ENCODE measurements at regions not wholly inside any gene's neighbourhood (a gene's known extent, or its start where the extent isn't known, plus 50 kb on each side); places are given as distances from the start of the nearest gene placed in this dataset.

- Histone ChIP-seq H3K36me3 (no peaks in the 10 kb centered on the region), H3K9me3 (replicated peaks) (no peaks in the 10 kb centered on the region), H3K4me3 (no peak overlapping the region), H3K27me3 (no peaks in the 10 kb centered on the region), H3K27ac (no peak overlapping the region), H3K4me1 (no peaks in the 10 kb centered on the region)
- DNase-seq, result no peak
Measured at GRCh38 chr20:12161734-12162133, 244.0 kb downstream of the BTBD3 start.

GRCh38 chr20:12166053-12166717 lies 248.5 kb downstream of the BTBD3 start:
- Histone ChIP-seq H3K4me1 (no peaks in the 10 kb centered on the region), H3K36me3 (no peaks in the 10 kb centered on the region), H3K4me3 (no peak overlapping the region), H3K9me3 (replicated peaks) (no peaks in the 10 kb centered on the region), H3K27me3 (no peaks in the 10 kb centered on the region), H3K27ac (no peak overlapping the region)
- no peak for DNase-seq

- H3K27me3 ChIP-seq, result no peaks in the 10 kb centered on the region
- H3K36me3 ChIP-seq, result no peaks in the 10 kb centered on the region
- DNase-seq, result no peak
- peaks cover 2% of the 10 kb centered on the region; the same call in 1 of the 2 replicates for H3K4me1 ChIP-seq
- H3K9me3 ChIP-seq (replicated peaks), result no peaks in the 10 kb centered on the region
- H3K27ac ChIP-seq, result no peak overlapping the region
- H3K4me3 ChIP-seq, result no peak overlapping the region
Measured at GRCh38 chr20:12170406-12170805, 252.7 kb downstream of the BTBD3 start.

GRCh38 chr20:12171923-12172524 lies 254.3 kb downstream of the BTBD3 start:
- H3K27ac ChIP-seq, result no peak overlapping the region
- no peaks in the 10 kb centered on the region for H3K36me3 ChIP-seq
- DNase-seq, result peak in 1 of 2 experiments; percentile 16
- no peak overlapping the region for H3K4me3 ChIP-seq
- H3K9me3 ChIP-seq (replicated peaks), result no peaks in the 10 kb centered on the region
- no peaks in the 10 kb centered on the region for H3K27me3 ChIP-seq
- H3K4me1 ChIP-seq, result peaks cover 2% of the 10 kb centered on the region; the same call in 1 of the 2 replicates

- Histone ChIP-seq H3K9me3 (replicated peaks) (no peaks in the 10 kb centered on the region), H3K4me1 (peaks cover 2% of the 10 kb centered on the region; the same call in 1 of the 2 replicates), H3K4me3 (no peak overlapping the region), H3K27ac (no peak overlapping the region), H3K36me3 (no peaks in the 10 kb centered on the region), H3K27me3 (no peaks in the 10 kb centered on the region)
- no peak for DNase-seq
Measured at GRCh38 chr20:12173347-12174012, 255.8 kb downstream of the BTBD3 start.

- no peaks in the 10 kb centered on the region for H3K27me3 ChIP-seq
- H3K4me1 ChIP-seq, result peaks cover 2% of the 10 kb centered on the region; the same call in 1 of the 2 replicates
- H3K27ac ChIP-seq, result no peak overlapping the region
- DNase-seq, result no peak
- no peak overlapping the region for H3K4me3 ChIP-seq
- no peaks in the 10 kb centered on the region for H3K36me3 ChIP-seq
- no peaks in the 10 kb centered on the region for H3K9me3 ChIP-seq (replicated peaks)
Measured at GRCh38 chr20:12175538-12175937, 257.8 kb downstream of the BTBD3 start.

GRCh38 chr20:12177657-12178293 lies 260.1 kb downstream of the BTBD3 start:
- Histone ChIP-seq H3K27ac (no peak overlapping the region), H3K4me1 (no peaks in the 10 kb centered on the region; the same call in 1 of the 2 replicates), H3K4me3 (no peak overlapping the region), H3K36me3 (no peaks in the 10 kb centered on the region), H3K27me3 (no peaks in the 10 kb centered on the region), H3K9me3 (replicated peaks) (no peaks in the 10 kb centered on the region)
- no peak for DNase-seq

- Histone ChIP-seq H3K27me3 (no peaks in the 10 kb centered on the region), H3K9me3 (replicated peaks) (no peaks in the 10 kb centered on the region), H3K4me1 (no peaks in the 10 kb centered on the region), H3K27ac (no peak overlapping the region), H3K4me3 (no peak overlapping the region), H3K36me3 (no peaks in the 10 kb centered on the region)
- no peak for DNase-seq
Measured at GRCh38 chr20:12179692-12180091, 262.0 kb downstream of the BTBD3 start.

- H3K27ac ChIP-seq, result no peak overlapping the region
- H3K36me3 ChIP-seq, result no peaks in the 10 kb centered on the region
- no peaks in the 10 kb centered on the region for H3K9me3 ChIP-seq (replicated peaks)
- H3K4me3 ChIP-seq, result no peak overlapping the region
- no peaks in the 10 kb centered on the region for H3K4me1 ChIP-seq
- DNase-seq, result no peak
- H3K27me3 ChIP-seq, result no peaks in the 10 kb centered on the region
Measured at GRCh38 chr20:12180107-12180661, 262.5 kb downstream of the BTBD3 start.

- DNase-seq, result no peak
- Histone ChIP-seq H3K4me3 (no peak overlapping the region), H3K27me3 (no peaks in the 10 kb centered on the region), H3K9me3 (replicated peaks) (no peaks in the 10 kb centered on the region), H3K27ac (no peak overlapping the region), H3K4me1 (no peaks in the 10 kb centered on the region), H3K36me3 (no peaks in the 10 kb centered on the region)
Measured at GRCh38 chr20:12198281-12198680, 280.6 kb downstream of the BTBD3 start.

- no peaks in the 10 kb centered on the region for H3K27me3 ChIP-seq
- no peak overlapping the region for H3K4me3 ChIP-seq
- H3K27ac ChIP-seq, result no peak overlapping the region
- no peaks in the 10 kb centered on the region for H3K36me3 ChIP-seq
- DNase-seq, result no peak
- H3K4me1 ChIP-seq, result no peaks in the 10 kb centered on the region
- H3K9me3 ChIP-seq (replicated peaks), result no peaks in the 10 kb centered on the region
Measured at GRCh38 chr20:12199703-12200102, 282.0 kb downstream of the BTBD3 start.

GRCh38 chr20:12201289-12201991 lies 283.7 kb downstream of the BTBD3 start:
- DNase-seq, result peak in 1 of 2 experiments; percentile 16
- H3K27me3 ChIP-seq, result no peaks in the 10 kb centered on the region
- H3K27ac ChIP-seq, result no peak overlapping the region

GRCh38 chr20:12203399-12203798 lies 285.7 kb downstream of the BTBD3 start:
- no peak overlapping the region for H3K4me3 ChIP-seq
- H3K9me3 ChIP-seq (replicated peaks), result no peaks in the 10 kb centered on the region
- no peaks in the 10 kb centered on the region for H3K4me1 ChIP-seq
- no peaks in the 10 kb centered on the region for H3K36me3 ChIP-seq
- H3K27me3 ChIP-seq, result no peaks in the 10 kb centered on the region
- DNase-seq, result no peak
- H3K27ac ChIP-seq, result no peak overlapping the region

More at GRCh38 chr20:12201289-12201991, 283.7 kb downstream of the BTBD3 start:
- Histone ChIP-seq H3K4me1 (no peaks in the 10 kb centered on the region), H3K36me3 (no peaks in the 10 kb centered on the region), H3K4me3 (no peak overlapping the region), H3K9me3 (replicated peaks) (no peaks in the 10 kb centered on the region)

GRCh38 chr20:12203981-12204380 lies 286.3 kb downstream of the BTBD3 start:
- Histone ChIP-seq H3K9me3 (replicated peaks) (no peaks in the 10 kb centered on the region), H3K27ac (no peak overlapping the region), H3K36me3 (no peaks in the 10 kb centered on the region), H3K27me3 (no peaks in the 10 kb centered on the region), H3K4me1 (no peaks in the 10 kb centered on the region), H3K4me3 (no peak overlapping the region)
- DNase-seq, result no peak

Measured in SJCRH30 (cell line).